HG02642 (cell line): ENCODE measurements at regions not wholly inside any gene's neighbourhood (a gene's known extent, or its start where the extent isn't known, plus 50 kb on each side); places are given as distances from the start of the nearest gene placed in this dataset.
"Not testable (repeated sequence)": the region's sequence is repeated elsewhere in the genome, so short reads cannot be mapped to it uniquely, and the experiment has no call there.

Experiments used
- ATAC-seq: cut with Tn5 transposase; IDR thresholded peaks from one replicate; pipeline ENCODE4 v1.9.1; 2021; ENCODE audit warnings: mild to moderate bottlenecking; ENCODE audit not compliant: unreplicated experiment, poor library complexity

- no peak for ATAC-seq
Observed at GRCh38 chr2:129914538-129915302, 64.7 kb upstream of the RAB6C start.

- ATAC-seq, result no peak
Observed at GRCh38 chr2:129915303-129915840, 64.1 kb upstream of the RAB6C start.

GRCh38 chr2:129918604-129919003, 60.9 kb upstream of the RAB6C start:
- ATAC-seq, result no peak

GRCh38 chr2:129922571-129923264, 56.7 kb upstream of the RAB6C start:
- ATAC-seq, result no peak

- no peak for ATAC-seq
Observed at GRCh38 chr2:129923265-129924091, 56.0 kb upstream of the RAB6C start.

- not testable (repeated sequence) for ATAC-seq
Observed at GRCh38 chr2:129924115-129924514, 55.4 kb upstream of the RAB6C start.

- ATAC-seq, result no peak
Observed at GRCh38 chr2:129925381-129925780, 54.1 kb upstream of the RAB6C start.

GRCh38 chr2:129927696-129928095, 51.8 kb upstream of the RAB6C start:
- no peak for ATAC-seq

- ATAC-seq, result no peak
Observed at GRCh38 chr2:129929321-129930290, 49.9 kb upstream of the RAB6C start.
